Endothelial cell (in vitro differentiated cells): ENCODE measurements at regions not wholly inside any gene's neighbourhood (a gene's known extent, or its start where the extent isn't known, plus 50 kb on each side); places are given as distances from the start of the nearest gene placed in this dataset.

Source experiments
- DNase-seq: peaks from one replicate; pipeline ENCODE4 v3.0.0; 2021; ENCODE audit warnings: low spot score
- H3K27ac Mint-ChIP-seq: one replicate; pipeline ENCODE4 v1.8.0; 2021; ENCODE audit warnings: mixed read lengths, inconsistent platforms; ENCODE audit not compliant: unreplicated experiment
- H3K27me3 Mint-ChIP-seq: one replicate; pipeline ENCODE4 v1.8.0; 2021; ENCODE audit warnings: mild to moderate bottlenecking, moderate library complexity, mixed read lengths, inconsistent platforms; ENCODE audit not compliant: unreplicated experiment
- H3K36me3 Mint-ChIP-seq: one replicate; pipeline ENCODE4 v1.8.0; 2021; ENCODE audit warnings: mild to moderate bottlenecking, low read depth, mixed read lengths, inconsistent platforms; ENCODE audit not compliant: unreplicated experiment
- H3K4me1 Mint-ChIP-seq: one replicate; pipeline ENCODE4 v1.8.0; 2021; ENCODE audit warnings: mild to moderate bottlenecking, mixed read lengths, inconsistent platforms; ENCODE audit not compliant: unreplicated experiment
- H3K4me3 Mint-ChIP-seq: one replicate; pipeline ENCODE4 v1.8.0; 2021; ENCODE audit warnings: mild to moderate bottlenecking, mixed read lengths, inconsistent platforms; ENCODE audit not compliant: unreplicated experiment
- H3K9me3 Mint-ChIP-seq: one replicate; pipeline ENCODE4 v1.8.0; 2021; ENCODE audit warnings: mixed read lengths, inconsistent platforms; ENCODE audit not compliant: unreplicated experiment
- TF ChIP-seq, protein P1 (sequence below): fragments of 200-600 bp; sonication (generic); IDR thresholded peaks from one replicate; pipeline ENCODE4 v1.5.0; 2021; ENCODE audit warnings: antibody characterized with exemption; ENCODE audit not compliant: unreplicated experiment

DNA sequence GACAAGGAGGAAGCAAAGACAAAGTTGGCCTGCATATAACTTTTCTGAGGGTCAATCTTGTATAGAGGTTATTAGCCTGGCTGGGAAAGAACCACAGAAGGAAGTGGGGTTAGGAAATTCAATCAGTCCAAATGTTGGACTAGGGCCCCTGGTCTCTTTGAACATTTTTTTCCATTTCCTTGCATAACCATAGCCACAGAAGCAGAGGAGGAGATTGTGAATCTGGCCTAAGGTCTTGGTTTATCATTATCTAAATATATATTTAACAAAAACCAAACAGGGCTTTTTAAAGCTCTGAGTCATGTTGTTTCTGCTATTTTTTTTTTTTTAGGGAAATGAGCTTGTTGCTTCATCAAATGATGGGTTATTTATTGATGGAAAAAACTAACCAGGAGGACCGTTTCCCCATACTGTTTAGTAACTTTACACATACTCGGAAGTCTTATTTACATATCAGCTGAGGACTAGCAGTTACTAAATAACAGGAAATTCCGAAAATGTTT lies 97.7 kb upstream of the ACSL4 start:
- H3K36me3 Mint-ChIP-seq: no peaks in the 10 kb centered on the region
- H3K4me1 Mint-ChIP-seq: peaks cover 11% of the 10 kb centered on the region
- H3K27me3 Mint-ChIP-seq: no peaks in the 10 kb centered on the region
- no peak for DNase-seq
- no peak overlapping the region for H3K27ac Mint-ChIP-seq
- no peaks in the 10 kb centered on the region for H3K9me3 Mint-ChIP-seq
- TF ChIP-seq, protein P1, sequence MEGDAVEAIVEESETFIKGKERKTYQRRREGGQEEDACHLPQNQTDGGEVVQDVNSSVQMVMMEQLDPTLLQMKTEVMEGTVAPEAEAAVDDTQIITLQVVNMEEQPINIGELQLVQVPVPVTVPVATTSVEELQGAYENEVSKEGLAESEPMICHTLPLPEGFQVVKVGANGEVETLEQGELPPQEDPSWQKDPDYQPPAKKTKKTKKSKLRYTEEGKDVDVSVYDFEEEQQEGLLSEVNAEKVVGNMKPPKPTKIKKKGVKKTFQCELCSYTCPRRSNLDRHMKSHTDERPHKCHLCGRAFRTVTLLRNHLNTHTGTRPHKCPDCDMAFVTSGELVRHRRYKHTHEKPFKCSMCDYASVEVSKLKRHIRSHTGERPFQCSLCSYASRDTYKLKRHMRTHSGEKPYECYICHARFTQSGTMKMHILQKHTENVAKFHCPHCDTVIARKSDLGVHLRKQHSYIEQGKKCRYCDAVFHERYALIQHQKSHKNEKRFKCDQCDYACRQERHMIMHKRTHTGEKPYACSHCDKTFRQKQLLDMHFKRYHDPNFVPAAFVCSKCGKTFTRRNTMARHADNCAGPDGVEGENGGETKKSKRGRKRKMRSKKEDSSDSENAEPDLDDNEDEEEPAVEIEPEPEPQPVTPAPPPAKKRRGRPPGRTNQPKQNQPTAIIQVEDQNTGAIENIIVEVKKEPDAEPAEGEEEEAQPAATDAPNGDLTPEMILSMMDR: no peak
- no peak overlapping the region for H3K4me3 Mint-ChIP-seq

DNA sequence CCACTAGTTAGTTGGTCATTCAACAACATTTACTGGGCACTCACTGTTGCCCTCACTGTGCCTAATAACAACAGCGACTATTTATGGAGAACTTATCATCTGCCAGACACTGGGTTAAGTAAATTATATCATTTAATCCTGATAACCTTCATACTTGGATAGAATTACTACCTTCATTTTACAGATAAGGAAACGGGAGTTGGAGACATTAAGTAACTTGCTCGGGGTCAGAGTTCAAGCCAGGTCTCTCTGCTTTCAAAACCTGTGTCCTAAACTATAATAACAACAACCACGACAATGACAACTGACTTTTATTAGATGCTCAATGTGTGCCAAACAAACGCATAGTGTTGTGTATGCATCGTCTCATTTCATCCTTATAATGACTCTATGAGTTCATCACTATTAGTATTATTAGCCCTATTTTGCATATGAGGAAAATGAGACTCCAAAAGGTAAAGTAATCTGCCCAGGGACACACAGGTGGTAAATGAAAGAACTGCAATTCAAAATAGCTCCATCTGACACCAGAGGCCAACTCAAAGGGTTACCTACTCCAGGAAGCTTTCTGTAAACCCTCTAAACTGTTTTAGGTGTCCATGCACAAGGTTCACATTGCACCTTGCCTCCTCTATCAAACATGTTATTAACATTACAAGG lies 98.4 kb upstream of the ACSL4 start:
- no peaks in the 10 kb centered on the region for H3K9me3 Mint-ChIP-seq
- DNase-seq: no peak
- H3K27ac Mint-ChIP-seq: no peak overlapping the region
- no peaks in the 10 kb centered on the region for H3K36me3 Mint-ChIP-seq
- H3K4me3 Mint-ChIP-seq: no peak overlapping the region
- H3K27me3 Mint-ChIP-seq: no peaks in the 10 kb centered on the region
- H3K4me1 Mint-ChIP-seq: peaks cover 11% of the 10 kb centered on the region
- TF ChIP-seq, protein P1: no peak

- Mint-ChIP-seq H3K36me3 (no peaks in the 10 kb centered on the region), H3K4me3 (no peak overlapping the region), H3K4me1 (no peaks in the 10 kb centered on the region), H3K27ac (no peak overlapping the region), H3K9me3 (no peaks in the 10 kb centered on the region), H3K27me3 (no peaks in the 10 kb centered on the region)
- no peak for DNase-seq
- TF ChIP-seq, protein P1: no peak
Observed at GRCh38 chrX:109839694-109840567, 106.9 kb upstream of the ACSL4 start.

DNA sequence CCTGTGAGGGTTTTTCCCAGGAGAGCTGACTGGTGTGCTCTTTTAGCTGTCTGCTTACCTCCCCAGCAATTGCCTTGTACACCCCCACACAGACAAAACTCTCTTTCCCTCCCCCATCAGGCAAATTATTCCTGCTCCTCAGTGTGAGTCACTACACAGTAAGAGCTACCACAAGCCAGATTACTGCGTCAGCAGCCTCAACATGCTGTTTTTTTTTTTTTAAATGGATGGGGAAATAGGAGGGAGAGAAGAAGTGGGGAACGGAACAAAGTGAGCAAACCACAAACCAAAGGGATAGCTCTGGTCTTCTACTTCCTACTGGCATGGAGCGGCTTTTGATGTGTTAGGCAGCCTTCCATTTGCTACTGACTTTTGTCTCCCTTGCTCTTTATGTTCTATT lies 107.5 kb upstream of the ACSL4 start:
- Mint-ChIP-seq H3K9me3 (no peaks in the 10 kb centered on the region), H3K4me3 (no peak overlapping the region), H3K27ac (no peak overlapping the region), H3K27me3 (no peaks in the 10 kb centered on the region), H3K36me3 (no peaks in the 10 kb centered on the region), H3K4me1 (no peaks in the 10 kb centered on the region)
- DNase-seq: no peak
- TF ChIP-seq, protein P1: no peak

GRCh38 chrX:109841257-109841656 lies 108.2 kb upstream of the ACSL4 start:
- TF ChIP-seq, protein P1: no peak
- no peaks in the 10 kb centered on the region for H3K36me3 Mint-ChIP-seq
- no peak for DNase-seq
- no peaks in the 10 kb centered on the region for H3K4me1 Mint-ChIP-seq
- no peak overlapping the region for H3K27ac Mint-ChIP-seq
- no peak overlapping the region for H3K4me3 Mint-ChIP-seq
- H3K9me3 Mint-ChIP-seq: no peaks in the 10 kb centered on the region
- no peaks in the 10 kb centered on the region for H3K27me3 Mint-ChIP-seq
